GM19438 (cell line): ENCODE measurements at regions not wholly inside any gene's neighbourhood (a gene's known extent, or its start where the extent isn't known, plus 50 kb on each side); places are given as distances from the start of the nearest gene placed in this dataset.
"Not testable (repeated sequence)": the region's sequence is repeated elsewhere in the genome, so short reads cannot be mapped to it uniquely, and the experiment has no call there.

ENCODE experiments used
- ATAC-seq: cut with Tn5 transposase; IDR thresholded peaks from one replicate; pipeline ENCODE4 v1.9.1; 2021; ENCODE audit warnings: low read depth; ENCODE audit not compliant: unreplicated experiment

GRCh38 chr17:33680472-33680871 is 387.4 kb upstream of the ASIC2 start:
- no peak for ATAC-seq

GRCh38 chr17:33682599-33682998 is 389.5 kb upstream of the ASIC2 start:
- no peak for ATAC-seq

GRCh38 chr17:33684735-33685134 is 391.6 kb upstream of the ASIC2 start:
- no peak for ATAC-seq

- ATAC-seq: no peak
Observed at GRCh38 chr17:33686171-33686570, 393.1 kb upstream of the ASIC2 start.

- ATAC-seq: no peak
Observed at GRCh38 chr17:33687831-33688230, 394.7 kb upstream of the ASIC2 start.

GRCh38 chr17:33688771-33689170 is 395.7 kb upstream of the ASIC2 start:
- ATAC-seq: no peak

- no peak for ATAC-seq
Observed at GRCh38 chr17:33689725-33690124, 396.6 kb upstream of the ASIC2 start.

- no peak for ATAC-seq
Observed at GRCh38 chr17:33695431-33695830, 402.3 kb upstream of the ASIC2 start.

- no peak for ATAC-seq
Observed at GRCh38 chr17:33696102-33696501, 403.0 kb upstream of the ASIC2 start.

- ATAC-seq: no peak
Observed at GRCh38 chr17:33697557-33697956, 404.5 kb upstream of the ASIC2 start.

- no peak for ATAC-seq
Observed at GRCh38 chr17:33701910-33702309, 408.8 kb upstream of the ASIC2 start.

GRCh38 chr17:33704856-33705255 is 411.8 kb upstream of the ASIC2 start:
- ATAC-seq: no peak

GRCh38 chr17:33709881-33710280 is 416.8 kb upstream of the ASIC2 start:
- ATAC-seq: no peak

GRCh38 chr17:33712120-33712519 is 419.0 kb upstream of the ASIC2 start:
- ATAC-seq: no peak

GRCh38 chr17:33716957-33717356 is 423.9 kb upstream of the ASIC2 start:
- no peak for ATAC-seq

- not testable (repeated sequence) for ATAC-seq
Observed at GRCh38 chr17:33723736-33724135, 430.6 kb upstream of the ASIC2 start.

GRCh38 chr17:33725675-33726271 is 432.7 kb upstream of the ASIC2 start:
- ATAC-seq: no peak

GRCh38 chr17:33730131-33730530 is 437.0 kb upstream of the ASIC2 start:
- ATAC-seq: no peak

GRCh38 chr17:33732116-33732515 is 439.0 kb upstream of the ASIC2 start:
- no peak for ATAC-seq

- ATAC-seq: no peak
Observed at GRCh38 chr17:33739714-33740113, 446.6 kb upstream of the ASIC2 start.

GRCh38 chr17:33745047-33745760 is 452.1 kb upstream of the ASIC2 start:
- ATAC-seq: no peak

- ATAC-seq: no peak
Observed at GRCh38 chr17:33749171-33749570, 456.1 kb upstream of the ASIC2 start.
